ENCODE measurements at regions not wholly inside any gene's neighbourhood (a gene's known extent, or its start where the extent isn't known, plus 50 kb on each side); places are given as distances from the start of the nearest gene placed in this dataset.

DNA sequence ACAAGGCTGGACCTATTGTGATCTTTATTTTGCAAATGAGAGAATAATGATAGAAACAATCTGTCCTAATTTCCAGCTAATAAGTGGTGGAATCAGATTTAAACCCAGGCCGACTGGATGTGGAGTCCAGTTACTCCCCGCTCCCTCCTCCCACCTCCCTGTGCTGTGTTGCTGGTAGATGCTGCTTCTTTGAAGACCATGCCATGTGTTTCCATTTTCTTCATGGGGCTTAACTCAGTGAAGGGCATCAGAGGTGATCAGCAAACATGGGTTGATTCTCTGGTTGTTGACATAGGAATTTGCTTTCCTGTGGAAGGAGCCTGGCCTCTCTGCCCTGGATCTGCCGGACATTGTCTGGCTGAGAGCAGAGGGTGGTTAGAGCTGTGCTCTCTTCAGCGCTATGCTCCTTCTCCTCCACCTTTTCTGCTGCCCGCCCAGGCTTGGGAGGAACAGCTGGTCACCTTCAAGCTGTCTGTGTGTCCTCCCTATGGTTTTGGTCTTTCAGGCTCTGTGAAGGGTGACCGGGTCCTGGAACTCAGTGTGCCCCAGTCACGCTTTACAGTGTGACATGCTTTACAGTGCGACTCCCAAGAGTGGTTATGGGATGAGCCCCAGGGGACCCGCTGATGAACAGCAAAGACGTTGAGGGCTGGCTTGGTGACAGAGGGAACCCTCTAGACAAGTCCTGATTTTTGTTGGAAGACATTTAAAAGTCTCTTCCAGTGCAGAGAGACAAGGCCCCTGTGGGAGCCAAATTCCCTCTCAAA, 68.4 kb upstream of the RPS23 start (continued):
- TF ChIP-seq CEBPZ (IDR thresholded peaks at IDR 0.05; ENCODE audit: borderline replicate concordance, low read depth, low read length) (no peak), ESRRA (IDR thresholded peaks at IDR 0.05; ENCODE audit: borderline replicate concordance, low read depth) (no peak), HNRNPL (IDR thresholded peaks at IDR 0.05; ENCODE audit: low read depth, low read length) (no peak), GTF2A2 (tag; IDR thresholded peaks at IDR 0.05) (no peak), SP1 (CRISPR knock-in tag; IDR thresholded peaks at IDR 0.05) (no peak), ZSCAN29 (IDR thresholded peaks at IDR 0.05) (no peak)

- ChIA-PET CTCF (ENCODE audit: low intra/inter-chr PET ratio) (no interaction called here), POLR2A (interaction anchor here (0.6 kb wide), 1 partner anchor 90 kb away, joined by 3 read pairs; no protein-coding TSS in a partner anchor)
- H3K36me3 ChIP-seq (ENCODE audit: control insufficient read depth, insufficient read depth, low read length) = no peaks in the 10 kb centered on the region
- H3K4me3 ChIP-seq = no peak overlapping the region
- 27% methylated on average over 3 of the region's 3 CpGs for WGBS (ENCODE audit: insufficient coverage, low coverage, missing lambda C conversion rate)
- ATAC-seq = no peak
- TF ChIP-seq TCF7 (IDR thresholded peaks at IDR 0.05; ENCODE audit: borderline replicate concordance) = no peak
- TF ChIP-seq BRF1 (IDR thresholded peaks at IDR 0.05; ENCODE audit: borderline replicate concordance, extremely low read depth, insufficient read length) = no peak
- TF ChIP-seq, protein P1, sequence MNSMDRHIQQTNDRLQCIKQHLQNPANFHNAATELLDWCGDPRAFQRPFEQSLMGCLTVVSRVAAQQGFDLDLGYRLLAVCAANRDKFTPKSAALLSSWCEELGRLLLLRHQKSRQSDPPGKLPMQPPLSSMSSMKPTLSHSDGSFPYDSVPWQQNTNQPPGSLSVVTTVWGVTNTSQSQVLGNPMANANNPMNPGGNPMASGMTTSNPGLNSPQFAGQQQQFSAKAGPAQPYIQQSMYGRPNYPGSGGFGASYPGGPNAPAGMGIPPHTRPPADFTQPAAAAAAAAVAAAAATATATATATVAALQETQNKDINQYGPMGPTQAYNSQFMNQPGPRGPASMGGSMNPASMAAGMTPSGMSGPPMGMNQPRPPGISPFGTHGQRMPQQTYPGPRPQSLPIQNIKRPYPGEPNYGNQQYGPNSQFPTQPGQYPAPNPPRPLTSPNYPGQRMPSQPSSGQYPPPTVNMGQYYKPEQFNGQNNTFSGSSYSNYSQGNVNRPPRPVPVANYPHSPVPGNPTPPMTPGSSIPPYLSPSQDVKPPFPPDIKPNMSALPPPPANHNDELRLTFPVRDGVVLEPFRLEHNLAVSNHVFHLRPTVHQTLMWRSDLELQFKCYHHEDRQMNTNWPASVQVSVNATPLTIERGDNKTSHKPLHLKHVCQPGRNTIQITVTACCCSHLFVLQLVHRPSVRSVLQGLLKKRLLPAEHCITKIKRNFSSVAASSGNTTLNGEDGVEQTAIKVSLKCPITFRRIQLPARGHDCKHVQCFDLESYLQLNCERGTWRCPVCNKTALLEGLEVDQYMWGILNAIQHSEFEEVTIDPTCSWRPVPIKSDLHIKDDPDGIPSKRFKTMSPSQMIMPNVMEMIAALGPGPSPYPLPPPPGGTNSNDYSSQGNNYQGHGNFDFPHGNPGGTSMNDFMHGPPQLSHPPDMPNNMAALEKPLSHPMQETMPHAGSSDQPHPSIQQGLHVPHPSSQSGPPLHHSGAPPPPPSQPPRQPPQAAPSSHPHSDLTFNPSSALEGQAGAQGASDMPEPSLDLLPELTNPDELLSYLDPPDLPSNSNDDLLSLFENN (IDR thresholded peaks at IDR 0.05; ENCODE audit: low read depth in 2 of 2, low read length in 2 of 2) = no peak
- TF ChIP-seq ADNP (tag; IDR thresholded peaks at IDR 0.05) = no peak
- TF ChIP-seq ZKSCAN3 (CRISPR knock-in tag; IDR thresholded peaks at IDR 0.05) = no peak
- no peak for DNase-seq (ENCODE audit: extremely low read depth in 1 of 4, low spot score in 3 of 4)
- H3K9me3 ChIP-seq (replicated peaks; ENCODE audit: control insufficient read depth, insufficient read depth, low read depth, low read length) = no peaks in the 10 kb centered on the region
- FAIRE-seq = no peak
- no peaks in the 10 kb centered on the region for H3K79me2 ChIP-seq (ENCODE audit: control insufficient read depth, insufficient read depth, low read length)
- intact Hi-C loops (cut with micrococcal nuclease) (no loop called here), in situ Hi-C loops (cut with MboI) (no loop called here)
- BruUV-seq (replicated peaks) = no TSS peak
- H3K9me1 ChIP-seq (ENCODE audit: control insufficient read depth, insufficient read depth, low read length) = no peaks in the 10 kb centered on the region
- no peaks in the 10 kb centered on the region for H3K27me3 ChIP-seq (ENCODE audit: control insufficient read depth in 2 of 2, insufficient read depth in 2 of 2, low read length in 2 of 2)
- H3K4me1 ChIP-seq (replicated peaks in 1 of 2; ENCODE audit: control insufficient read depth in 2 of 2, insufficient read depth in 2 of 2, low read length in 2 of 2) = peaks cover 0 to 1% of the 10 kb centered on the region in 2 experiments; a peak in 2 of 5 replicates
- no peak overlapping the region for H2AFZ ChIP-seq (ENCODE audit: low read depth, low read length)
- no peak overlapping the region for H3K27ac ChIP-seq (ENCODE audit: extremely low read depth, low read depth, low read length)
- H3K9ac ChIP-seq (ENCODE audit: insufficient read depth in 1 of 2, low read depth in 2 of 2, low read length in 2 of 2) = no peak overlapping the region
- H3K4me2 ChIP-seq (ENCODE audit: insufficient read depth, low read length) = no peak overlapping the region
- H4K20me1 ChIP-seq (replicated peaks; ENCODE audit: control insufficient read depth, insufficient read depth, low read length) = no peaks in the 10 kb centered on the region
Observed at GRCh38 chr5:82345108-82345507, 67.0 kb upstream of the RPS23 start.
